K562 (cell line): ENCODE measurements at regions not wholly inside any gene's neighbourhood (a gene's known extent, or its start where the extent isn't known, plus 50 kb on each side); places are given as distances from the start of the nearest gene placed in this dataset.

Source experiments
- ATAC-seq: fragments of 200-7000 bp; cut with Tn5 transposase; 3 replicates; pipeline ENCODE4 v1.9.1; 2020; ENCODE audit warnings: moderate library complexity
- BruUV-seq: library from RNA; stranded (reverse); fragments of 400-500 nt; replicated peaks from 2 replicates; lab custom pipeline; 2021; lab: Mats Ljungman, UMichigan
- CTCF ChIA-PET: fragments of 300-600 bp; formaldehyde crosslinking; extraction: SDS; loops from one replicate; lab custom pipeline; 2021; ENCODE audit warnings: low intra/inter-chr PET ratio; lab: Yijun Ruan, JAX
- POLR2A ChIA-PET: fragments of 300-600, 350-650 bp; sonication (Branson Sonifier 250); formaldehyde crosslinking; extraction: SDS; loops from one replicate; lab custom pipeline; 2021; ENCODE audit warnings: antibody characterized with exemption, inconsistent platforms; lab: Yijun Ruan, JAX
- DNase-seq, 4 experiments: peaks; one replicate each; pipeline versions ENCODE4 v3.0.0 to v3.0.0-alpha.2; 2011 to 2018; ENCODE audit warnings: low spot score in 3 of 4, mixed read lengths in 3 of 4; ENCODE audit errors: extremely low read depth in 1 of 4
- FAIRE-seq: peaks from 2 replicates; lab custom pipeline; 2011; peaks lifted over from hg19 to GRCh38; lab: Jason Lieb, UNC
- H2AFZ ChIP-seq: 2 replicates; pipeline ENCODE4 v1.6.0; 2011; ENCODE audit warnings: low read depth, low read length, control low read depth, inconsistent platforms
- H3K27ac ChIP-seq: fragments of 200-600 bp; 3 replicates; pipeline ENCODE4 v1.8.0; 2011; ENCODE audit warnings: low read depth, mild to moderate bottlenecking, control low read depth, inconsistent platforms, low read length, moderate library complexity, mixed read lengths; ENCODE audit errors: extremely low read depth
- H3K27me3 ChIP-seq, 2 experiments: fragments of 300-600 bp in 1 of 2; 2 replicates in 1 of 2; 3 replicates in 1 of 2; pipeline versions ENCODE4 v1.6.0 to v1.8.0; 2011; ENCODE audit warnings: inconsistent platforms in 2 of 2, low read length in 2 of 2, mild to moderate bottlenecking in 1 of 2, mixed read lengths in 1 of 2, moderate library complexity in 1 of 2; ENCODE audit not compliant: control insufficient read depth in 2 of 2, insufficient read depth in 2 of 2
- H3K36me3 ChIP-seq: fragments of 300-600 bp; 3 replicates; pipeline ENCODE4 v1.8.0; 2011; ENCODE audit warnings: mild to moderate bottlenecking, low read length, inconsistent platforms; ENCODE audit not compliant: control insufficient read depth, insufficient read depth
- H3K4me1 ChIP-seq, 2 experiments: fragments of 200-600 bp in 1 of 2; replicated peaks in 1 of 2; 2 replicates in 1 of 2; 3 replicates in 1 of 2; pipeline versions ENCODE4 v1.5.1 to v1.8.0; 2011; ENCODE audit warnings: inconsistent platforms in 2 of 2, low read length in 2 of 2, mild to moderate bottlenecking in 1 of 2, mixed read lengths in 1 of 2, moderate library complexity in 1 of 2; ENCODE audit not compliant: control insufficient read depth in 2 of 2, insufficient read depth in 2 of 2
- H3K4me2 ChIP-seq: 2 replicates; pipeline ENCODE4 v1.6.1; 2011; ENCODE audit warnings: low read length, control low read depth, inconsistent platforms, mixed read lengths; ENCODE audit not compliant: insufficient read depth
- H3K4me3 ChIP-seq: fragments of 200-600 bp; sonication (generic), shearing (Covaris generic); 2 replicates; pipeline ENCODE4 v1.5.1; 2016; ENCODE audit warnings: control low read depth, inconsistent platforms
- H3K79me2 ChIP-seq: fragments of 200-600 bp; 3 replicates; pipeline ENCODE4 v1.8.0; 2011; ENCODE audit warnings: low read length, inconsistent platforms; ENCODE audit not compliant: control insufficient read depth, insufficient read depth
- H3K9ac ChIP-seq, 2 experiments: 2 replicates each; pipeline versions ENCODE4 v1.6.0 to v1.6.1; 2011; ENCODE audit warnings: low read depth in 2 of 2, low read length in 2 of 2, control low read depth in 1 of 2, inconsistent platforms in 1 of 2, mild to moderate bottlenecking in 1 of 2, mixed read lengths in 1 of 2; ENCODE audit not compliant: insufficient read depth in 1 of 2
- H3K9me1 ChIP-seq: one replicate; pipeline ENCODE4 v1.6.0; 2011; ENCODE audit warnings: inconsistent platforms, mild to moderate bottlenecking, low read length, moderate library complexity; ENCODE audit not compliant: control insufficient read depth, insufficient read depth
- H3K9me3 ChIP-seq: replicated peaks from 2 replicates; pipeline ENCODE4 v1.5.1; 2011; ENCODE audit warnings: low read depth, low read length, inconsistent platforms; ENCODE audit not compliant: control insufficient read depth, insufficient read depth
- H4K20me1 ChIP-seq: replicated peaks from 2 replicates; pipeline ENCODE4 v1.6.1; 2011; ENCODE audit warnings: low read length, inconsistent platforms, mixed read lengths; ENCODE audit not compliant: control insufficient read depth, insufficient read depth
- ATF7 ChIP-seq: fragments of 450-650 bp; IDR thresholded peaks from 2 replicates; pipeline ENCODE4 v1.7.1; 2014; ENCODE audit warnings: mild to moderate bottlenecking, moderate library complexity
- KLF1 ChIP-seq: fragments of 450-650 bp; IDR thresholded peaks from 2 replicates; pipeline ENCODE4 v1.6.1; 2016; ENCODE audit warnings: missing genetic modification characterization, missing compliant biosample characterization
- MNT ChIP-seq, 2 experiments: fragments of 450-650 bp; conservative IDR thresholded peaks; 2 replicates each; pipeline ENCODE4 v1.6.1; 2017; ENCODE audit warnings: mild to moderate bottlenecking in 2 of 2, moderate library complexity in 2 of 2
- MTA2 ChIP-seq: fragments of 450-650 bp; IDR thresholded peaks from 2 replicates; pipeline ENCODE4 v1.6.1; 2016; ENCODE audit warnings: low read depth
- SLC30A9 ChIP-seq: fragments of 250-450 bp; sonication (Bioruptor Pico); IDR thresholded peaks from 2 replicates; pipeline ENCODE4 v1.8.0; 2022; ENCODE audit warnings: mild to moderate bottlenecking, moderate library complexity
- ZFP36 ChIP-seq: fragments of 150-350 bp; IDR thresholded peaks from 2 replicates; pipeline ENCODE4 v1.6.1; 2018; ENCODE audit warnings: low read length, low read depth; ENCODE audit not compliant: partially characterized antibody
- ZKSCAN1 ChIP-seq: fragments of 150-350 bp; IDR thresholded peaks from 2 replicates; pipeline ENCODE4 v1.6.1; 2016; ENCODE audit warnings: low read depth, low read length
- ZNF316 ChIP-seq: fragments of 450-650 bp; IDR thresholded peaks from 2 replicates; pipeline ENCODE4 v1.6.1; 2016
- WGBS: fragments of 100-300 bp; shearing (Covaris generic); methylation state at CpG from one replicate; pipeline ENCODE4 v1.1.6; 2016; ENCODE audit warnings: low coverage, mixed read lengths; ENCODE audit not compliant: insufficient coverage; ENCODE audit errors: missing lambda C conversion rate; 5-methylcytosine and 5-hydroxymethylcytosine counted together
- in situ Hi-C: fragments of 300-500 bp; cut with MboI; formaldehyde crosslinking; loops from 4 replicates; pipeline ENCODE4 v1.15.0; 2018; ENCODE audit warnings: inconsistent platforms, mixed read lengths
- intact Hi-C: fragments of 100-400 bp; cut with micrococcal nuclease; formaldehyde crosslinking; loops from 2 replicates; pipeline ENCODE4 v1.14.2; 2022
- TF ChIP-seq, protein P1 (sequence below): sonication (generic); formaldehyde crosslinking; IDR thresholded peaks from 2 replicates; pipeline ENCODE4 v1.8.1; 2023; ENCODE audit warnings: mild to moderate bottlenecking, missing genetic modification reagents
- TF ChIP-seq, protein P2 (sequence below): fragments of 250-450 bp; sonication (Bioruptor Pico); IDR thresholded peaks from 2 replicates; pipeline ENCODE4 v1.8.0; 2022; ENCODE audit warnings: moderate library complexity, mild to moderate bottlenecking, inconsistent platforms
- TF ChIP-seq, protein P3 (sequence below): sonication (generic); formaldehyde crosslinking; IDR thresholded peaks from 2 replicates; pipeline ENCODE4 v1.8.1; 2022; ENCODE audit warnings: missing genetic modification reagents

DNA sequence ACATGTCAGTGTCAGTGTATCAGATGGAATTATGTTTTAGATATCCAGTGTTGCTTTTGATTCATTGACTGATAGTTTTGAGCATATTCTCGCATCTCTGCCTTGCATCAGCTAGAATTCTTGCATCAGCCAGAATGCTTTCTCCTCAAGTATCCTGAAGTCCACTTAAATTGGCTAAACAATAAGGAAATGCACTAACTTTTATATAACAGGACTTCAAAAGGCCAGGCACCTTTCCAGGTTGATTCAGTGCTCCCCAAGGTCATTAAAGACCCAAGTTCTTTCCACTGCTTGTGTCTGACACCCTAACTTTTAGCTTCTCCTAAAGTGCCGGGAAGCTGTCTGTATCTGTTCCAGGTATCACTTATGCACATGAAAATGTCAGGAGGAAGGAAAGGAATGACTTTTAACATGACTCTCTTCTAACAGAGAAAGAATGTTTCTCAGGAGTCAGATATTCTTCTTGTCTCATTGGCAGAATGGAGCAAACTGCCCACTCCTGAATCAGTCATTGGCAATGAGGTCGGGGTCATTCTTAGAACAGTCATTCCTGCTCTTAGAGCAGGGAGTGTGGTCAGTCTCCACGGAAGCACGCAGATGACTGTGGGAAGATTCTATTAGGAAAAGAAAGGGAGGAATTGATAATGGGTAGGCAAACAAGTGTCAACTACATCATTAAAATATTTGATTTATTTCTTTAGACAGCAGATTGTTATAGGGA lies 92.9 kb upstream of the TLL1 start (continued):
- no peak for TF ChIP-seq MNT (conservative IDR thresholded peaks at IDR 0.05)
- TF ChIP-seq ZKSCAN1, result no peak

DNA sequence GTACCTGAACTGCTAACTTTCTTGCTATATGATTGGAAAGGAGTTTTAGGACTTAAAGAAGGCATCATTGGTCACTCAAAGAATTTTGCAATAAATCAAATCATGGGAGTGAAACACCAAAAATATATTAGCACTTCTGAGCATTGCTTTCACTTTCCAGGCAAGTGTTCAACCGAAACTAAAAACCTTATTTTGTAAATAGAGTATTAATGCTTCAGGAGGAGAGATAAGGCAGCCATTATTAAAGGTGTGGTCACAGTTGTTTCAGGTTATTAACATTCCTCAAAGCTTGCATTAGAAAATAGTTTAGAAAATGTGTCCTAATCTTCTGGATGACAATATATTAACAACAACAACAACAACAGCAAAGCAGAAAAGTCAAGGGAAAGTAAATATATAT lies 92.3 kb upstream of the TLL1 start:
- in situ Hi-C loops, result no loop called here
- no peaks in the 10 kb centered on the region for H3K9me1 ChIP-seq
- no peak overlapping the region for H3K4me2 ChIP-seq
- POLR2A ChIA-PET, result no interaction called here
- H3K79me2 ChIP-seq, result no peaks in the 10 kb centered on the region
- CTCF ChIA-PET, result no interaction called here
- TF ChIP-seq KLF1 (tag) (no peak), ZFP36 (no peak), MTA2 (no peak), ZNF316 (no peak), ATF7 (no peak), SLC30A9 (no peak)
- TF ChIP-seq, protein P1, sequence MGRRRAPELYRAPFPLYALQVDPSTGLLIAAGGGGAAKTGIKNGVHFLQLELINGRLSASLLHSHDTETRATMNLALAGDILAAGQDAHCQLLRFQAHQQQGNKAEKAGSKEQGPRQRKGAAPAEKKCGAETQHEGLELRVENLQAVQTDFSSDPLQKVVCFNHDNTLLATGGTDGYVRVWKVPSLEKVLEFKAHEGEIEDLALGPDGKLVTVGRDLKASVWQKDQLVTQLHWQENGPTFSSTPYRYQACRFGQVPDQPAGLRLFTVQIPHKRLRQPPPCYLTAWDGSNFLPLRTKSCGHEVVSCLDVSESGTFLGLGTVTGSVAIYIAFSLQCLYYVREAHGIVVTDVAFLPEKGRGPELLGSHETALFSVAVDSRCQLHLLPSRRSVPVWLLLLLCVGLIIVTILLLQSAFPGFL (CRISPR knock-in tag), result no peak
- TF ChIP-seq, protein P2, sequence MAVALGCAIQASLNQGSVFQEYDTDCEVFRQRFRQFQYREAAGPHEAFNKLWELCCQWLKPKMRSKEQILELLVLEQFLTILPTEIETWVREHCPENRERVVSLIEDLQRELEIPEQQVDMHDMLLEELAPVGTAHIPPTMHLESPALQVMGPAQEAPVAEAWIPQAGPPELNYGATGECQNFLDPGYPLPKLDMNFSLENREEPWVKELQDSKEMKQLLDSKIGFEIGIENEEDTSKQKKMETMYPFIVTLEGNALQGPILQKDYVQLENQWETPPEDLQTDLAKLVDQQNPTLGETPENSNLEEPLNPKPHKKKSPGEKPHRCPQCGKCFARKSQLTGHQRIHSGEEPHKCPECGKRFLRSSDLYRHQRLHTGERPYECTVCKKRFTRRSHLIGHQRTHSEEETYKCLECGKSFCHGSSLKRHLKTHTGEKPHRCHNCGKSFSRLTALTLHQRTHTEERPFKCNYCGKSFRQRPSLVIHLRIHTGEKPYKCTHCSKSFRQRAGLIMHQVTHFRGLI (CRISPR knock-in tag), result no peak
- TF ChIP-seq, protein P3, sequence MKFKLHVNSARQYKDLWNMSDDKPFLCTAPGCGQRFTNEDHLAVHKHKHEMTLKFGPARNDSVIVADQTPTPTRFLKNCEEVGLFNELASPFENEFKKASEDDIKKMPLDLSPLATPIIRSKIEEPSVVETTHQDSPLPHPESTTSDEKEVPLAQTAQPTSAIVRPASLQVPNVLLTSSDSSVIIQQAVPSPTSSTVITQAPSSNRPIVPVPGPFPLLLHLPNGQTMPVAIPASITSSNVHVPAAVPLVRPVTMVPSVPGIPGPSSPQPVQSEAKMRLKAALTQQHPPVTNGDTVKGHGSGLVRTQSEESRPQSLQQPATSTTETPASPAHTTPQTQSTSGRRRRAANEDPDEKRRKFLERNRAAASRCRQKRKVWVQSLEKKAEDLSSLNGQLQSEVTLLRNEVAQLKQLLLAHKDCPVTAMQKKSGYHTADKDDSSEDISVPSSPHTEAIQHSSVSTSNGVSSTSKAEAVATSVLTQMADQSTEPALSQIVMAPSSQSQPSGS, result no peak
- no peaks in the 10 kb centered on the region for H3K27me3 ChIP-seq
- H3K27ac ChIP-seq, result no peak overlapping the region
- no peaks in the 10 kb centered on the region for H3K9me3 ChIP-seq
- no peak overlapping the region for H3K4me3 ChIP-seq
- no peaks in the 10 kb centered on the region for H4K20me1 ChIP-seq
- no peak for ATAC-seq
- WGBS, result 0% methylated on average over 1 of the region's 1 CpG
- no peak for FAIRE-seq
- BruUV-seq, result no TSS peak
- H2AFZ ChIP-seq, result no peak overlapping the region
- no peaks in the 10 kb centered on the region for H3K4me1 ChIP-seq
- no peak overlapping the region for H3K9ac ChIP-seq
- intact Hi-C loops, result no loop called here
- DNase-seq, result no peak
- no peaks in the 10 kb centered on the region for H3K36me3 ChIP-seq
